ENCODE measurements at regions not wholly inside any gene's neighbourhood (a gene's known extent, or its start where the extent isn't known, plus 50 kb on each side); places are given as distances from the start of the nearest gene placed in this dataset.
"Not testable (repeated sequence)": the region's sequence is repeated elsewhere in the genome, so short reads cannot be mapped to it uniquely, and the experiment has no call there.

DNA sequence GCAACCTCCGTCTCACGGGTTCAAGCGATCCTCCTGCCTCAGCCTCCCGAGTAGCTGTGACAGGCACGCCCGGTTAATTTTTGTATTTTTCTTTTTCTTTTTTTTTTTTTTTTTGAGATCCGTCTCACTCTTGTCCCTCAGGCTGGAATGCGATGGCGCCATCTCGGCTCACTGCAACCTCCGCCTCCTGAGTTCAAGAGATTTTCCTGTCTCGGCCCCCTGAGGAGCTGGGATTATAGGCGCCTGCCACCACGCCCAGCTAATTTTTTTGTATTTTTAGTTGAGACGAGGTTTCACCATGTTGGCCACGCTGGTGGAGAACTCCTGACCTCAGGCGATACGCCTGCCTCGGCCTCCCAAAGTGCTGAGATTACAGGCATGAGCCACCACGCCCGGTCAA is 63.0 kb upstream of the HAPSTR1 start:
- not testable (repeated sequence) for TF ChIP-seq POLR2A (IDR thresholded peaks at IDR 0.05)
- TF ChIP-seq, protein P1, sequence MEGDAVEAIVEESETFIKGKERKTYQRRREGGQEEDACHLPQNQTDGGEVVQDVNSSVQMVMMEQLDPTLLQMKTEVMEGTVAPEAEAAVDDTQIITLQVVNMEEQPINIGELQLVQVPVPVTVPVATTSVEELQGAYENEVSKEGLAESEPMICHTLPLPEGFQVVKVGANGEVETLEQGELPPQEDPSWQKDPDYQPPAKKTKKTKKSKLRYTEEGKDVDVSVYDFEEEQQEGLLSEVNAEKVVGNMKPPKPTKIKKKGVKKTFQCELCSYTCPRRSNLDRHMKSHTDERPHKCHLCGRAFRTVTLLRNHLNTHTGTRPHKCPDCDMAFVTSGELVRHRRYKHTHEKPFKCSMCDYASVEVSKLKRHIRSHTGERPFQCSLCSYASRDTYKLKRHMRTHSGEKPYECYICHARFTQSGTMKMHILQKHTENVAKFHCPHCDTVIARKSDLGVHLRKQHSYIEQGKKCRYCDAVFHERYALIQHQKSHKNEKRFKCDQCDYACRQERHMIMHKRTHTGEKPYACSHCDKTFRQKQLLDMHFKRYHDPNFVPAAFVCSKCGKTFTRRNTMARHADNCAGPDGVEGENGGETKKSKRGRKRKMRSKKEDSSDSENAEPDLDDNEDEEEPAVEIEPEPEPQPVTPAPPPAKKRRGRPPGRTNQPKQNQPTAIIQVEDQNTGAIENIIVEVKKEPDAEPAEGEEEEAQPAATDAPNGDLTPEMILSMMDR (IDR thresholded peaks at IDR 0.05) = not testable (repeated sequence)
